NCI-H2196 (cell line): ENCODE measurements at regions not wholly inside any gene's neighbourhood (a gene's known extent, or its start where the extent isn't known, plus 50 kb on each side); places are given as distances from the start of the nearest gene placed in this dataset.
"Not testable (repeated sequence)": the region's sequence is repeated elsewhere in the genome, so short reads cannot be mapped to it uniquely, and the experiment has no call there.

Source experiments
- DNase-seq: peaks from one replicate; lab custom pipeline; 2025; ENCODE audit not compliant: unreplicated experiment; lab: John Stamatoyannopoulos, UW

- DNase-seq: no peak
Measured at GRCh38 chr2:180238729-180239128, 231.6 kb upstream of the CWC22 start.

DNA sequence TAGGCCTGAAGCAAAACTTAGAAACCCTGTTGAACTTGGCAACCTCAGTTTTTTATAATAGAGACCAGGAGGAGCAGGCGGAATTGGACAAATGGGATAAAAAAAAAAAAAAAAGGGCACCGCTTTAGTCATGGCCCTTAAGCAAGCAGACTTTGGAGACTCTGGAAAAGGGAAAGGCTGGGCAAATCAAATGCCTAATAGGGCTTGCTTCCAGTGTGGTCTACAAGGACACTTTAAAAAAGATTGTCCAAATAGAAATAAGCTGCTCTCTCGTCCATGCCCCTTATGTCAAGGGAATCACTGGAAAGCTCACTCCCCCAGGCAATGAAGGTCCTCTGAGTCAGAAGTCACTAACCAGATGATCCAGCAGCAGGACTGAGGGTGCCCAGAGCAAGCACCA is 229.0 kb upstream of the CWC22 start:
- DNase-seq: not testable (repeated sequence)

DNA sequence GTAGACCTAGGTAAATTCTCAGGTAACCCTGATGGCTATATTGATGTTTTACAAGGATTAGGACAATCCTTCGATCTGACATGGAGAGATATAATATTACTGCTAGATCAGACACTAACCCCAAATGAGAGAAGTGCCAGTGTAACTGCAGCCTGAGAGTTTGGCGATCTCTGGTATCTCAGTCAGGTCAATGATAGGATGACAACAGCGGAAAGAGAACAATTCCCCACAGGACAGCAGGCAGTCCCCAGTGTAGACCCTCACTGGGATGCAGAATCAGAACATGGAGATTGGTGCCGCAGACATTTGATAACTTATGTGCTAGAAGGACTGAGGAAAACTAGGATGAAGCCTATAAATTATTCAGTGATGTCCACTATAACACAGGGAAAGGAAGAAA is 228.4 kb upstream of the CWC22 start:
- not testable (repeated sequence) for DNase-seq

GRCh38 chr2:180234991-180235390 is 227.9 kb upstream of the CWC22 start:
- not testable (repeated sequence) for DNase-seq

GRCh38 chr2:180231015-180231414 is 223.9 kb upstream of the CWC22 start:
- DNase-seq: no peak

GRCh38 chr2:180227461-180227860 is 220.4 kb upstream of the CWC22 start:
- DNase-seq: no peak

GRCh38 chr2:180225118-180225517 is 218.0 kb upstream of the CWC22 start:
- no peak for DNase-seq

DNA sequence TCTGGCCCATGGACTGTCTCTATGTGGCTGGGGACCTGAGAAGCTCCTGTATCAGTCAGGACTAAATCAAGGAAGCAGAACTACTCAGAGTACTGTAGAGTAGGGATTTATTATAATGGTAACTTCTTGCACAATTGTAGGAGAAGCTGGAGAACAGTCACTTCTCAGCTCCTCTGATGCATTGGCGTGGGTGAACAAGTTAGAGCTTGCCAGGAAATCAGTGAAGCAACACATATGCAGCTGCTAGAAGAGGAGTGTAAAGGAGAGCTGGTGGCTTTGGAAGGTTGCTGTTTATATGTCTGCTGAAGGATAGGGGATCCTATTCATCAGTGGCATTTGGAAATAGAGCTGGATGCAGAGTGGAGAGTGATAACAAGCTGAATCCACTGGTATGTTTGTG is 215.5 kb upstream of the CWC22 start:
- DNase-seq: no peak

DNA sequence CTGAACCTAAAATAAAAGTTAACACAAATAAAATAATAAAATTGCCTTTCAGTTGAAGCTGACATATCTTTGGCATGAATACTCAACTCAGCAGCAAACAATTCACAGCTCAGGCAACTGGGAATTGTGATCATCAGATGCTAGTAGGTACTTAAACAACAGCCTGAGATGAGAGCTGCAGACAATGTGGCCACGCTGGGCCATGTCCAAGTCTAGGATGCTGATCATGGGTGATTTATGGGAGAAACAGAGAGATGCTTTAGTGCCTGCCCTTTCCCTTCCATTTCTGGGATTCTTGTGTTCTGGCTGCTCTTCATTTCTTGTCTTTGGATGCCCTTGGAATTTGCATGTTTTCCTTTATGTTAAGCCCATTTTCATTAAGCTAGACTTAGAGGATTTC is 212.4 kb upstream of the CWC22 start:
- DNase-seq: no peak

DNA sequence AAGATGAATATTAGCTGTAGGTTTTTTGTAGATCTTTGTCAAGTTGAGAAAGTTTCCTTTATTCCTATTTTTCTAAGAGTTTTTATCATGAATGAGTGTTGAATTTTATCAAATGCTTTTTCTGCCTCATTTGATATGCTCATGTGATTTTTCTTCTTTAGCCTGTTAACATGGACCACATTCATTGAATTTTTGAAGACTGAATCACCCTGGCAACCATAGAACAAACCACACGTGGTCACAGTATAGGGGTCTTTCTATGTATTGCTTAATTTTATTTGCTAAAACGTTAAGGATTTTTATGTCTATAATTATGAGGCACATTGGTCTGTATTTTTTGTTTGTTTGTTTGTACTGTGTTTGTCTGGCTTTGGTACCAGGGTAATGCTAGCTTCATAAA is 201.7 kb upstream of the CWC22 start:
- DNase-seq: no peak

GRCh38 chr2:180205621-180206235 is 198.6 kb upstream of the CWC22 start:
- no peak for DNase-seq

DNA sequence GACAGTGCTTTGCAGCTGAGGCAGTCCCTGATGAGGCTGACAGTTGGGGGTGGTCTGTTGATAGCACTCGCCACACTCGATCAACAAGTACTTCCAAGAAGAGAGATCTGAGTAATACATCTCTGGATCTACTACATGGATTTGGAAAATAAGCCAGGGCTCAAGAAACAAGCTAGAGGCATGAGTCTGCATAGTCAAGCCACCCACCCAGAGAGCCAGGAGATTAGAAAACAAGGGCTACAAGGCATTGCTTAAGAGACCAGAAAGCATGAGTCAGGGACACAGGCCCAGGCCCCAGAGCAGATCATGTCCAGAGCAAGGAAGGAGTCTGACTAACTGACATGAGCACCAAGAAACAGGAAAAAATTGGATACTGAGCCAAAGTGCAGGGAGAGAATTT is 196.9 kb upstream of the CWC22 start:
- no peak for DNase-seq

DNA sequence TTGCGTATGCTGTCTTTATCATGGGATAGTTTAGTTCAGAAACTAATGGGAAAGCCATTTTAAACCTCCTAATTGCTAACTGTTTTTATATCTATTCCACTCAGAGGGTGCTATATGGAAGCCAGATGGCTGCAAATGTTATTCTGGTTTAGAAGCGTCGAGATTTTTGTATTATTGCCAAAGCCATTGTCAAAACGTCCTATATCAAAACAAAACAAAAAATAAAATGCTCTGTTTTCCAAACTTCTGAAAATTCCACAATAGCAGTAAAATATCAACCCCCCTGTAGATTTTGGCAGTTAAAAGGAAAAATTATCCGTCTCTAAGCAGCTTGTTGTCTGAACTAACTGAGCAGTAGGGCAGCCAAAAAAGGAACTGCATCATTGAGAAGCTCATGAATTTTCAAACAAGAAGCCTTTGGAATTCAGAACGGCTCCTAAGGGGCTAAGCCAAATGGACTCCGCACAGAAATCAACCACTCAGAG is 195.4 kb upstream of the CWC22 start:
- DNase-seq: no peak

DNA sequence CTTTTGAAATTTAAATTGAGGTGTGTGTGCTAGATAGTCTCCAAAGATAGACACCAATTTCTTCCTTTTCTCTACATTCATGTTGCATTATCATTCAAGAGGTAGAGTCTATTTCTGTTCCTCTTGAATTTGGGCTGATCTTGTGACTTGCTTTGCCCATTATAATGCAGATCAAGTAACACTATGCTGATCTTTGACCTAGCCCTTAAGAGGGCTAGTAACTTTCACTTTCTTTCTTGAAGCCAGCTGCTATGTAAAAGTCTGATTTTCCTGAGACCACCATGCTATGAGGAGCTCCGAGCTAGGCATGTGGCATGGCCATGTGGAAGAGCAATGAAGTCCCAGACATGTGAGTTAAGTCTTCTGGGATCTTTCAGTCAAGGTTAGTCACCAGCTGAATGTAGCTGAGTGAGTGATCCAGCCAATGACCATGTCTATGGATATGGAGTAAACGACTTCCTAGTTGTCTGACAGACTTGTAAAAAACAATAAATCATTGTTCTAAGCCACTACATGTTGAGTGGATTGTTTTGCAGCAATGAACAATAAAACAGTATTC is 189.4 kb upstream of the CWC22 start:
- DNase-seq: no peak

- no peak for DNase-seq
Measured at GRCh38 chr2:180195847-180196246, 188.8 kb upstream of the CWC22 start.

DNA sequence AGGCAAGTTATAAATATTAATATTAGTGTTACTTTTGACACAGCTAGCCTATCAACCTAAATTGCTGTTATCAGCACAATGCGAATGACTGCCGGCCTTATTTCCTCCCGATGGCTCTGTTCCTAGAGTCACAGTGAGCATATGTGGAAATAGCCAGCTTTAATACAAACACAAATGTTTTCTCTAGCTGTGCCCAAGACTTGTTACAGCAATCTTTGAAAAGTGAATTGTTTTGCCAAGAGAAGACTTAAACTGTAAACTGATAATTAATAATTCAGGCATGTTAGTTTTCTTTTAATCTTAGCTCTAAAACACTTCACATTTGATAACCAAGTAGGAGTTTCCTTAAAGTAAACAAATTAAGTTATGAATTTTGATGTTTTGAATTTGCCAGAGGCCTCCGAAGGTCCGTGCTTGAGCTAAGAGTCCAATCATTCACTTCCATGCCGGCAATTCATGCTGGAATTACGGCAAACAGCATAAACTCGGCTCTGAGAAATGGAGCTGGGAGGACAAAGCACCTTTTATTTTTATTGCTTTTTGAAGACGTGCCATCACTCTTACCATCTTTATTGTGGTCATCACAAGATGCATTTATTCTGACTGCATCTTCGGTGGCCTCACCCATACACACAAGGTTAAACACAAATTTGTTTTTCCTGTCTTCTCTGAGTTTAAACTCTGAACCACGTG is 184.5 kb upstream of the CWC22 start:
- DNase-seq: no peak

DNA sequence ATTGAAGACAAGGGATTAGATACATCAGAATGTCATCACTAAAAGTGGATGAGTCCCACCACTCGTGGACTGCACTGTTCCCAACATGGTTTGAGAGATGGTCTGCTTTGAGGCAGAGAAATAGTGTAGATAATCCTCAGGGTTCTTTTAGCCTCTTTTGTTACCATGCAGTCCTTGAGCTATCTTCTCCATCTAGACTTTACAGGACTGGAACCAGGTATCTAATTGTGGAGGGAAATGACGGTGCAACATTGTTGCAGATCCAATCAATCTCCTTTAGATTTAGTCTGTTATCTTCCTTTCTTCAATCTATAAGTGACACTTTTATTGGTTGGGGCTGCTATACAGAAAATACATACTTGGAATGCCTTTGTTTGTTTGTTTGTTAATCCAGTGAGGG is 183.8 kb upstream of the CWC22 start:
- DNase-seq: no peak

DNA sequence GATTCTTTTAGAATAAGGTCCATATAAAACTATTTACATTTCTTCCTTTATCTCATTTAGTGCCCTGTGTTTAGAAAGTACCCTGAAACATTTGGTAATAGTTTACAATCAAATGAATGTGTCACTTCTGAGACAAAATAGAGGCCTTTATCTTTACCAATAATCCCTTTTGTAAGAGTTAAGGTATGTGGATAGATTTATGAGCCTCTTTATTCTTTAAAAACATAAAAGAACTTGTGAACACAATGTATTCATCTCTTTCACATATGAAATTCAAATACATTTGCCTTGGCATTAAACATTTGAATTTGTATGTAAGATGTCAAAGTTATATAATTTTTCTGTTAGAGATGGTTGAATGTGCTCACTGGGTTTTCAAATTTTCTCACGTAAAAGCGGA is 180.5 kb upstream of the CWC22 start:
- no peak for DNase-seq

GRCh38 chr2:180184506-180184905 is 177.4 kb upstream of the CWC22 start:
- no peak for DNase-seq

GRCh38 chr2:180180511-180180910 is 173.4 kb upstream of the CWC22 start:
- DNase-seq: no peak

DNA sequence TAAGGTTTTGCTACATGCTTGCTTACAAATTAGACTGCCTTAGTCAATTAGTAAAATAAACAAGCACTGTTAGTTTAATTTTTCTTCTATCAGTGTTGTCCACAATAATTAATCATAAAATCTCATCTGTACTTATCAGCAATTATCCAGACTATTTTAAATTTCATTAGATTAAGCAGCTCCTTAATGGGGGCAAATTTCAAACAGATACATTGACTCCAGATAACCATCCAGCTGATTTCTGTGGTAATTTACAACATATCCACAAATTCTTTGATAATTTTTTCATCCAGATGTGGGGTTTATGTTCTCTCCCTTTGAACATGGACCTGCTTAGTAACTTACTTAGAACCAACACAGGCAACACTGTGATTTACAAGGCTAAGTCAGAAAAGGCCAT is 170.4 kb upstream of the CWC22 start:
- no peak for DNase-seq

DNA sequence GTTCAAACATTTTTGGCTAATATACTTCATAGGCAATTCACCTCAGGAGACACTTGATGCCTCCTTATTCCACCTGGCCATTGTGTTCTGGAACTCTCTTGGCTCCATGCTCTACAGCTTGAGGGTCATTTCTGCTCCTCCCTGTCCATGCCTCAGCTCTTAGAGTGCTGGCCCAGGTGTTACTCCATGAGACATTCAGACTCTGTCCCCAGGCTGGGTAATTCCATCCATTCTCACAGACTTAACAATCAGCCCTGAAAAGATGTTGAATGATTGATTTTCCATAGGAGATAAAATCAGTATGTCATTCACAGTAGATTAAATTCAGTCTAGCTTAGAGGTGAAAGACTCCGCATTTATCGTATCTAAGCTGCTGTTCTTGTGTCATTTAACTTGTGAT is 168.6 kb upstream of the CWC22 start:
- no peak for DNase-seq

DNA sequence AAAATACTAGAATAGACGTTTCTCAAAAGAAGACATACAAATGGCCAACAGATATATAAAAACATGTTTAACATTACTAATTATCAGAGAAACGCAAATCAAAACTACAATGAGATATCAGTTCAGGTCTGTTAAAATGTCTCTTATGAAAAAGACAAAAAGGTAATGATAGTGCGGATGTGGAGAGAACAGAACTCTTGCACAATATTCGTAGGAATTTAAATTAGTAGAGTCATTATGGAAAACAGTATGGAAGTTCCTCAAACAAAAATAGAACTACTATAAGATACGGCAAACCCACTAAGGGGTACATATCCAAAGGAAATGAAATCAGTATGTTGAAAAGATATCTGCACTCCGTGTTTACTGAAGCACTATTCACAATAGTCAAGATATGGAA is 167.5 kb upstream of the CWC22 start:
- no peak for DNase-seq
